T1000 (cell line): ENCODE measurements at regions not wholly inside any gene's neighbourhood (a gene's known extent, or its start where the extent isn't known, plus 50 kb on each side); places are given as distances from the start of the nearest gene placed in this dataset.
"Not testable (repeated sequence)": the region's sequence is repeated elsewhere in the genome, so short reads cannot be mapped to it uniquely, and the experiment has no call there.

Experiments used
- DNase-seq: peaks from one replicate; lab custom pipeline; 2025; ENCODE audit warnings: mixed read lengths; lab: John Stamatoyannopoulos, UW

- DNase-seq, result no peak
Observed at GRCh38 chr5:135776457-135776856, 58.0 kb upstream of the SLC25A48 start.

DNA sequence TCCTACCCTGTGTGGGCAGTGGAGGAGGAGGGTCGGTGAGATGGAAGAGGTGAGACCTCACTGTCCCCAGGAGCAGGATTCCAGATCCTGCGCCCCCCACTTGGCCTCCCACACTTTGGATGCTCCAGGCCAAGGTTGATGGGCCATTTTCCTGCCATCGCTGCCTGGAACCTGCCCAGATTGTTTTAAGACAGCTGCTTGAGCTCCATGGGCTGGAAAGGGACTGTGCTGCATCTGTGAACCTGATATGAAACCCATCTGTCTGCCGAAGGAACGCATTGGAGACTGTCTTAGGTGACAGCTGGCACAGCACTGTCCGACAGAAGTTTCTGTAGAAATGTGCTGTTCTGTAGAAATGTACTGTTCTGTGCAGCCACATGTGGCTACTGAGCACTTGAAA, 72.7 kb upstream of the SLC25A48 start:
- no peak for DNase-seq

- DNase-seq, result no peak
Observed at GRCh38 chr5:135759149-135759784, 75.2 kb upstream of the SLC25A48 start.

GRCh38 chr5:135753990-135754389, 80.5 kb upstream of the SLC25A48 start:
- DNase-seq, result no peak

DNA sequence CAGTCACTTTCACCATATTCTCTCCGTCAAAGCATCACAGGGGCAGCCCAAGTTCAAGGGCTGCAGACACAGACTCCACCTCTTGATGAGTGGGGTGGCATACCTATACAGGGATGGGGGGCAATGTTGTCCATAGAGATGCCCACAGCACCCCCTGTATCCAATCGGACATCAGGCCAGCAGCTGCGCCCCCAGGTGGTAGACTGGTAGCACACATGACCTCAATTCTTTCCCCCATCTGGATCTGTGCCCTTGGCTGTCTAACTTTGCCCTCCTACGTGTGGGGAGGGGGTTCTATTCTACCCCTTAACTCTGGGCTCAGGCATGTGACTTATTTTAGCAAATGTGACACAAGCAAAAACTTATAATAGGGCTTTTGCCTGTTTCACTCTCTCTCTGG, 84.0 kb upstream of the SLC25A48 start:
- DNase-seq, result no peak

- DNase-seq, result no peak
Observed at GRCh38 chr5:135747824-135748223, 86.6 kb upstream of the SLC25A48 start.

DNA sequence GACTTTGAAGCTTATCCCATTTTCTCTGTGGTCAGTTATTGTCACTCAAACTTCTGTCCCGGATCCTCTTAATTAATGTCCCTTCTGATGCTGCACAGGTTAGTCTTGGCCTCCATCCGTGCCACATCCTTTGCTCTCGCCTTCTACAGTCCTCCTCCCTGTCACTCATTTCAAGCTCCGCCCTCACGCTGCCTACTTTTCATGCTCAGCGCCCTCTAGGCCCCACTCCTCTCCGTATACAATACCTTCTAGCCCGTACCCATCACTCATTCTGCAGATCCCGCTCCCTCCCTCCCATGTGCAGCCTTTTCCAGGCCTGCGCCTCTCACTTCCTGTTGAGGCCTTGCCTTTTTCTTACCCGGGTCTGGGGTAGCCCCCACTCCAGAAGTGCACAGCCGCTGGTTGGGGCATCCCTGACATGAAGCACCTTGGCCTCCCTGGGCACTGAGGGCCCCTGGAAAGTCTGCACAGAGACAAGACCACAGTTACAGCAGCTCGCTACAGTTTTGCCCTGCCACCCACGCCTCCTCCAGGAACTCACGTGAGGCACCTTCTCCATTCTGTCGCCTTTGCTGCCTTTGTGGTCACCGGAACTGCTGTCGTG, 88.5 kb upstream of the SLC25A48 start:
- no peak for DNase-seq

- no peak for DNase-seq
Observed at GRCh38 chr5:135743705-135744411, 90.6 kb upstream of the SLC25A48 start.

DNA sequence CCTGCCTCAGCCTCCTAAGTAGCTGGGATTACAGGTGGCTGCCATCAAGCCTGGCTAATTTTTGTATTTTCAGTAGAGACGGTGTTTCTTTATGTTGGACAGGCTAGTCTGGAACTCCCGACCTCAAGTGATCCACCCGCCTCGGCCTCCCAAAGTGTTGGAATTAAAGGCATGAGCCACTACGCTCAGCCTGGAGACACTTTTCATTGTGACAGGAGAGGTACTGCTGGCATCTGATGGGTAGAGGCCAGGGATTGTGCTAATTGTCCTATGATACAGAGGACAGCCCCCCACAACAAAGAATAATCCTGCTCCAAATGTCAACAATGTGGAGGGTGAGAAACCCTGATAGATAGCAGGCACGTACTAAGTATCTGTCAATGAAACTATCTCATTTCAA, 91.3 kb upstream of the SLC25A48 start:
- no peak for DNase-seq

DNA sequence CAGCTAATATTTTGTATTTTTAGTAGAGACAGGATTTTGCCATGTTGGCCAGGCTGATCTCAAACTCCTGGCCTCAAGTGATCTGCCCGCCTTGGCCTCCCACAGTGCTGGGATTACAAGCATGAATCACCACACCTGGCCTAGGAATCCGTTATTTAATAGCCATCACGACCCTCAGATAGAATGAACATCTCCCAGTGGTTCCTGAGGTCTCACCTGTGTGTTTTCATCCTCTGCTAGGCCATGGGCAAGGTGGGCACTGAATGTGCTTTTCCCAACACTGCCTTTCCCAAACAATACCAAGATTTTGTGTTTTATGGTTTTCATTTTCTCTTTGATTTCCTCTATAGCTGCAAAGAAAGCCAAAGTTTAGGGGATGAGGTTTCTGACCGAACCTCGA, 92.2 kb upstream of the SLC25A48 start:
- not testable (repeated sequence) for DNase-seq

DNA sequence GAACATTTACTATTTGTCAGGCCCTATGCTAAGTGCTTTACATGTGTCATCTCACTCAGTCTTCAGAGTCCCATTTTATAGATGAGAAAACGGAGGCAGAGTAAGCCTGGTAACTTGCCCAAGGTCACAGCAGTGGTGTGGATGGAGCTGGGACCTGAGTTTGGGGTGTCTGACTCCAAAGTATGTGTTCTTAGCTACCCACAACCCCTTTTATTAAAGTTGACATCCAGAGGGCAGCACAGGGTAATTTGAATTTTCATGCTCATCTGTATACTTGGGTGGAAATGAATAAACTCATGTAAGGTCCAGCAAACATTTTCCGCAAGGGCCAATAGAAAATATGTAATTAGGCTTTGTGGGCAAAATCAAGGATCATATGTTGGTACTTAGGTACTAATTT, 93.4 kb upstream of the SLC25A48 start:
- DNase-seq, result no peak

GRCh38 chr5:135740475-135740874, 94.0 kb upstream of the SLC25A48 start:
- DNase-seq, result no peak

- no peak for DNase-seq
Observed at GRCh38 chr5:135739383-135739981, 95.0 kb upstream of the SLC25A48 start.

GRCh38 chr5:135738564-135738875, 95.9 kb upstream of the SLC25A48 start:
- no peak for DNase-seq

DNA sequence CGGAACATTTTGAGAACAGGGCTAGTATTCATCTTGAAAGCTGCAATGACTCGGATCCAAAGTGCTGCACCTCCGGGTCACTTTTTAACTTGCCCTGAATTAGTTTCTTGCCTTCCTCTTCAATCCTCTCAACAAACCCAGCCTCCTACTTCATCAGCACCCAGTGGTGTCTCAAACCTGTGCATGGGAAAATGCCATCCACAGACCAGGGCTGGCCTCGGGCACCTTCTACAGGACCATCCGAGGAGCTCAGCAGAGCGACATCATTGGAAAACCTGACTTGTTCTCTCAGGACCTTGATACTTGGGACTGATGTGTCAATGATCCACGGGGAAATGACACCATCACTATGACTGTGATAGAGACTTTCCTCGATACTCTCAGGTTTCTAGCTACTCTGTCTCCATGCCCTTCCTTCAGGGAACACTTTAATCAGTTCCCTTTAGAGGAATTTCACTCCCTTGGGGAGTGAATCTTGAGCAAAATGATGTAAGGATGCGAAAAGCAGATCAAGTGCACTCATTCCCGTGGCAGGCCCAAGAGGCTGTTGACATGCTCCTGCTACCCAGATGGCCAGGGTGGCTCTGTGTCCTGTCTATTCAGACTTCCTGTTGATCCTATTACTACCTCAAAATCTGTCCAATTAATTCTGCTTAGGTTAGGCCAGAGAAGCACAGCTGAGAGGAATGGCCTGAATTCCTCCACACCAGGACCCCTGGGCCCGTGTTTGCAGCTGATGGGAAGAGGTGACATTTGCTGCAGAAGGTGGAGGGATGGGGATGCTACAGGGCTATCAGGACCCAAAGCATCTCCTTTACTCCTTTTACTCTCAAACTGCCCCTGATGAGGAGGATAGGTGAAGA, 96.5 kb upstream of the SLC25A48 start:
- DNase-seq, result no peak

DNA sequence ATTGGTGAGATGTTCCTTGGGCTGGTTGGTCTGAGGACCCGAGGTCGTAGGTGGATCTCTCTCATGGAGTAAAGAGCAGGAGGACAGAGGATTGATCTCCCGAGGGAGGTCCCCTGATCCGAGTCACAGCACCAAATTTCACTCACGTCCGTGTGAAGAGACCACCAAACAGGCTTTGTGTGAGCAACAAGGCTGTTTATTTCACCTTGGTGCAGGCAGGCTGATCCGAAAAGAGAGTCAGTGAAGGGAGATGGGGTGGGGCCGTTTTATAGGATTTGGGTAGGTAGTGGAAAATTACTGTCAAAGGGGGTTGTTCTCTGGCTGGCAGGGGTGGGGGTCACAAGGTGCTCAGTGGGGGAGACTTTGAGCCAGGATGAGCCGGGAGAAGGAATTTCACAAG, 97.5 kb upstream of the SLC25A48 start:
- not testable (repeated sequence) for DNase-seq

GRCh38 chr5:135735831-135736230, 98.6 kb upstream of the SLC25A48 start:
- DNase-seq, result no peak

- DNase-seq, result not testable (repeated sequence)
Observed at GRCh38 chr5:135734956-135735355, 99.5 kb upstream of the SLC25A48 start.

- not testable (repeated sequence) for DNase-seq
Observed at GRCh38 chr5:135731034-135731433, 103.4 kb upstream of the SLC25A48 start.

DNA sequence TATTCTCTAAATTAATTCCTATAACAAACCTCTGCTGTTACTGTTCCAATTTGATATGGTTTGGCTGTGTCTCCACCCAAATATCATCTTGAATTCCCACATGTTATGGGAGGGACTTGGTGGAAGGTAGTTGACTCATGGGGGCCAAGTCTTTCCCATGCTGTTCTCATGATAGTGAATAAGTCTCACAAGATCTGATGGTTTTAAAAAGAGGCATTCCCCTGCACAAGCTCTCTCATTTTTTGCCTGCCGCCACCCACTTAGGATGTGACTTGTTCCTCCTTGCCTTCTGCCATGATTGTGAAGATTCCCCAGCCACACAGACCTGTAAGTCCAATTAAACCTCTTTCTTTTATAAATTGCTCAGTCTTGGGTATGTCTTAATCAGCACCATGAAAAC, 104.3 kb upstream of the SLC25A48 start:
- DNase-seq, result not testable (repeated sequence)

GRCh38 chr5:135729321-135729786, 105.1 kb upstream of the SLC25A48 start:
- DNase-seq, result no peak

DNA sequence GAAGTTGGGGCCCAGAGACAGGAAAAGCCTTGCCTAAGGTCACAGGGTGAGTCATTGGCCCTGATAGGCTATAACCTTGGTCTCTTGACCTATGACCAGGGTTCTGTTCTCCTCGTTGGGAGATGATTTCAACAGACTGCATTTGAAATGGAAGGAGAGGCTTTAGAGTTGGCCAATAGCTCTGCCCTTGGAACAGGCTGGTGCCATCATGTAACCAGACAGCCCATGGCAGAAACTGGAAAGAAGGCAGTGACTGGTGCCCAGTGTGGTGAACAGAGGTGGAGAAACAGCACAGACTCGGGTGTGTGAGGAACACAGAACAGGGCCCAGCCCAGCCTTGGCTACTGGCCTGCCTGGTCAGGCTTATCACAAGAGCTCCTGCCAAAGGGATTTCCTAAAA, 109.8 kb upstream of the SLC25A48 start:
- DNase-seq, result no peak
